ENCODE measurements at regions not wholly inside any gene's neighbourhood (a gene's known extent, or its start where the extent isn't known, plus 50 kb on each side); places are given as distances from the start of the nearest gene placed in this dataset.

DNA sequence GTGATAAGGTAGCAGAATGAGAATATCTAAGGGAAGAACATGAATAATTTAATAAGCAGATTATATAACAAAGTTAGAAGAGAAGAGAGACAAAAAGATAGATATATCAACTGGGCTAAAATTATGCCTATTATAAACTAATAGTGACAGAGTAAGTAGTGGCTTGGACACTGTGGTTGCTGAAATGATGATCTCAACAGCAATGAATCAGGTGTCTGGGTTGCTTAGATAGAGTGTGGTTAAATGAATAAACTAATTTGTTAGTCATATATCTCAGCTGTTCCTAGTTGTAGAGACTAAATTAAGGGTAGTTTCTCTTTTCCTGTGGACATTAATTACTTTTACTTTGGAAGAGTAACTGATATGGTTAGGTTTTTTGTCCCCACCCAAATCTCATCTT, 1485.4 kb upstream of the CELF4 start:
- no peak overlapping the region for H3K27ac ChIP-seq
- TF ChIP-seq, protein P1, sequence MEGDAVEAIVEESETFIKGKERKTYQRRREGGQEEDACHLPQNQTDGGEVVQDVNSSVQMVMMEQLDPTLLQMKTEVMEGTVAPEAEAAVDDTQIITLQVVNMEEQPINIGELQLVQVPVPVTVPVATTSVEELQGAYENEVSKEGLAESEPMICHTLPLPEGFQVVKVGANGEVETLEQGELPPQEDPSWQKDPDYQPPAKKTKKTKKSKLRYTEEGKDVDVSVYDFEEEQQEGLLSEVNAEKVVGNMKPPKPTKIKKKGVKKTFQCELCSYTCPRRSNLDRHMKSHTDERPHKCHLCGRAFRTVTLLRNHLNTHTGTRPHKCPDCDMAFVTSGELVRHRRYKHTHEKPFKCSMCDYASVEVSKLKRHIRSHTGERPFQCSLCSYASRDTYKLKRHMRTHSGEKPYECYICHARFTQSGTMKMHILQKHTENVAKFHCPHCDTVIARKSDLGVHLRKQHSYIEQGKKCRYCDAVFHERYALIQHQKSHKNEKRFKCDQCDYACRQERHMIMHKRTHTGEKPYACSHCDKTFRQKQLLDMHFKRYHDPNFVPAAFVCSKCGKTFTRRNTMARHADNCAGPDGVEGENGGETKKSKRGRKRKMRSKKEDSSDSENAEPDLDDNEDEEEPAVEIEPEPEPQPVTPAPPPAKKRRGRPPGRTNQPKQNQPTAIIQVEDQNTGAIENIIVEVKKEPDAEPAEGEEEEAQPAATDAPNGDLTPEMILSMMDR (IDR thresholded peaks at IDR 0.05 in 8 of 11, conservative IDR thresholded peaks at IDR 0.05 in 3 of 11), result no peak
- no peak for TF ChIP-seq POLR2AphosphoS5 (IDR thresholded peaks at IDR 0.05)
- TF ChIP-seq POLR2A (IDR thresholded peaks at IDR 0.05), result no peak
- no peaks in the 10 kb centered on the region for H3K36me3 ChIP-seq
- DNase-seq, result no peak
- H3K4me3 ChIP-seq, result no peak overlapping the region
- intact Hi-C loops (cut with DNase I; ENCODE audit: low total_unique reads), result no loop called here
- no peaks in the 10 kb centered on the region for H3K27me3 ChIP-seq (replicated peaks in 1 of 7)
- peaks cover 0 to 4% (median 0%) of the 10 kb centered on the region in 8 donors for H3K9me3 ChIP-seq
- no peaks in the 10 kb centered on the region for H3K4me1 ChIP-seq

DNA sequence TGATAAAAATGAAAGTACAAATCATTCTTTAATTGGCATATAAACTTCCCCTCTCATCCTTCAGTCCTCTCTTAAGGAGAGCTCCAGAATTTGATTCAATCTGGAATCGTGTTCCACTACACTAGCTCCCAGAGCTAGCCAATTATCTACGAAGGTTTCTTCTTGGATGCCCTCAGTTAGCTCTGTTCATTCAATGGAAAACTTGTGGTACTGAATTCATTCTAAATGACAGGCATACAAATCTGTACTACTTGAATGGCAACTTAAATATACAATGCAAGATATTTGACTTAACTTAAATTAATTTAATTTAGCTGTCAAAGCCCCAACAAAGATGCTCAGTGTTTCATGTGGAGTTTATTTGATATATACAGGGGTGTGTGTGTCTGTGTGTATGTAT, 1474.2 kb upstream of the CELF4 start:
- 70 to 84% (median 73%) methylated on average over 2 of the region's 2 CpGs for WGBS, 5 donors
- Histone ChIP-seq H3K36me3 (no peaks in the 10 kb centered on the region), H3K9me3 (no peaks in the 10 kb centered on the region), H3K27ac (no peak overlapping the region), H3K4me3 (no peak overlapping the region), H3K4me1 (no peaks in the 10 kb centered on the region), H3K27me3 (replicated peaks in 1 of 7) (no peaks in the 10 kb centered on the region)
- intact Hi-C loops (cut with DNase I; ENCODE audit: low total_unique reads), result no loop called here
- TF ChIP-seq POLR2A (IDR thresholded peaks at IDR 0.05), result no peak
- TF ChIP-seq, protein P1 (IDR thresholded peaks at IDR 0.05 in 8 of 11, conservative IDR thresholded peaks at IDR 0.05 in 3 of 11), result no peak
- TF ChIP-seq POLR2AphosphoS5 (IDR thresholded peaks at IDR 0.05), result no peak
- no peak for DNase-seq

DNA sequence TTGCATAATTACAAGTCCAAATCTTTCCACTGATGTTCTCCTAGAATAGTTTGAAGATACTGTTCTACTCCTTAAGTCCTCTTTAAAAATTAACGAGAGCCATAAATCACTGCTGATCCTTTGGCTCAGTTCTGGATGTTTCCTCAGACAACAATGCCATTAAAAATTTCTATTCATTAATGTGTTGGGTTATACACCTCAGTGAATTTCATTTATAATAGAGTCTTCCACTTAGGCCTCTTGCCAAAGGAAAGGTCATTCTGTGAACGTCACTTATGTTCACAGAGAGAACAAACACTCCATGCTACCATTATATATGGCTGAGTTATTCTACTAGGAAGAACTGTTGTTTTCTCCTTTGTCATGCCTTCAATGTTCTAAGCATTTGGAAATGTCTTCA, 1472.3 kb upstream of the CELF4 start:
- Histone ChIP-seq H3K9me3 (no peaks in the 10 kb centered on the region), H3K36me3 (no peaks in the 10 kb centered on the region), H3K4me1 (no peaks in the 10 kb centered on the region), H3K27me3 (replicated peaks in 1 of 7) (no peaks in the 10 kb centered on the region), H3K27ac (no peak overlapping the region), H3K4me3 (no peak overlapping the region)
- intact Hi-C loops (cut with DNase I; ENCODE audit: low total_unique reads), result no loop called here
- DNase-seq, result no peak
- WGBS, 5 donors, result 70 to 86% (median 74%) methylated on average over 2 of the region's 2 CpGs
- TF ChIP-seq POLR2AphosphoS5 (IDR thresholded peaks at IDR 0.05) (no peak), POLR2A (IDR thresholded peaks at IDR 0.05) (no peak)
- TF ChIP-seq, protein P1 (IDR thresholded peaks at IDR 0.05 in 8 of 11, conservative IDR thresholded peaks at IDR 0.05 in 3 of 11), result no peak

DNA sequence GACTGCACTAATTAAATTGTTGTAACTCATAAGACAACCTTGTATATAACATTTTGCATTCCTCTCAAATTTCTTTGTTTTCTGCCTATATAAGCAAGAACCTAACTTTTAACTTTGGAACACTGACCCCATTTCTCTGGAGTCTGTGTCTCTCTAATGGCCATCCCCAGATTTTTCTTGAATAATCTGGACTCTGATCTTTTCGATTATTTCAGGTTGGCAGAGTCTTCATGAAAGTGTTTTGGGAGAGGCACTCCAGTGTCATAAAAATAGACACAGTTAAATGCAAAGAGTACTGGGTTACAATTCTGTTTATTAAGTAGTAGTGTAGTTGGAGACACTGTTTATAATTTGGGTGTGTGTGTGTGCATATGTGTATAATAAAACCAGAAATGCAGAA, 1467.7 kb upstream of the CELF4 start:
- no peak for DNase-seq
- intact Hi-C loops (cut with DNase I; ENCODE audit: low total_unique reads), result no loop called here
- H3K36me3 ChIP-seq, result no peaks in the 10 kb centered on the region
- TF ChIP-seq, protein P1 (IDR thresholded peaks at IDR 0.05 in 8 of 11, conservative IDR thresholded peaks at IDR 0.05 in 3 of 11), result no peak
- no peak for TF ChIP-seq POLR2AphosphoS5 (IDR thresholded peaks at IDR 0.05)
- no peak for TF ChIP-seq POLR2A (IDR thresholded peaks at IDR 0.05)
- H3K9me3 ChIP-seq, result no peaks in the 10 kb centered on the region
- no peaks in the 10 kb centered on the region for H3K27me3 ChIP-seq (replicated peaks in 1 of 7)
- no peak overlapping the region for H3K27ac ChIP-seq
- H3K4me1 ChIP-seq, result no peaks in the 10 kb centered on the region
- WGBS, 5 donors, result 75 to 93% (median 82%) methylated on average over 1 of the region's 1 CpG
- no peak overlapping the region for H3K4me3 ChIP-seq
